ENCODE measurements at regions not wholly inside any gene's neighbourhood (a gene's known extent, or its start where the extent isn't known, plus 50 kb on each side); places are given as distances from the start of the nearest gene placed in this dataset.

DNA sequence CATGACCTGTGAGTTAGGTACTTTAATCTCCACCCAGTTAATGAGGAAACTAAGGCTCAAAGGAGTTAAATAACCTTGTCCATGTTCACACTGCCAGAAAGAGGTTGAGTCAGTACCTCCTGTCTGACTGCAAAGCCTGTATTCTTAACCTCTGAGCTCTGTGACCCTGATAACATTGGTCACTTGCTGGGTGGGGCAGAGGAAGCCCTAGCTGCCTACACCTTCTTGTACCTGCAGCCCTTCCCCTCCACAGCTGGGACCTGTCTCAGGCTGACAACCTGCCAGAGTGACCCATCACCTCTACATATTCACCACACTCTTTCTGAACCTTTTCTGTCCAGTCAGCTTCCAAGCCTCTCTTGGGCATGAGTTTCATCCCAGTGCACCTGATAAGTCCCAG lies 106.1 kb upstream of the HES1 start:
- TF ChIP-seq POLR2A (IDR thresholded peaks at IDR 0.05) = no peak
- TF ChIP-seq, protein P1, sequence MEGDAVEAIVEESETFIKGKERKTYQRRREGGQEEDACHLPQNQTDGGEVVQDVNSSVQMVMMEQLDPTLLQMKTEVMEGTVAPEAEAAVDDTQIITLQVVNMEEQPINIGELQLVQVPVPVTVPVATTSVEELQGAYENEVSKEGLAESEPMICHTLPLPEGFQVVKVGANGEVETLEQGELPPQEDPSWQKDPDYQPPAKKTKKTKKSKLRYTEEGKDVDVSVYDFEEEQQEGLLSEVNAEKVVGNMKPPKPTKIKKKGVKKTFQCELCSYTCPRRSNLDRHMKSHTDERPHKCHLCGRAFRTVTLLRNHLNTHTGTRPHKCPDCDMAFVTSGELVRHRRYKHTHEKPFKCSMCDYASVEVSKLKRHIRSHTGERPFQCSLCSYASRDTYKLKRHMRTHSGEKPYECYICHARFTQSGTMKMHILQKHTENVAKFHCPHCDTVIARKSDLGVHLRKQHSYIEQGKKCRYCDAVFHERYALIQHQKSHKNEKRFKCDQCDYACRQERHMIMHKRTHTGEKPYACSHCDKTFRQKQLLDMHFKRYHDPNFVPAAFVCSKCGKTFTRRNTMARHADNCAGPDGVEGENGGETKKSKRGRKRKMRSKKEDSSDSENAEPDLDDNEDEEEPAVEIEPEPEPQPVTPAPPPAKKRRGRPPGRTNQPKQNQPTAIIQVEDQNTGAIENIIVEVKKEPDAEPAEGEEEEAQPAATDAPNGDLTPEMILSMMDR (IDR thresholded peaks at IDR 0.05) = no peak
